ENCODE measurements at regions not wholly inside any gene's neighbourhood (a gene's known extent, or its start where the extent isn't known, plus 50 kb on each side); places are given as distances from the start of the nearest gene placed in this dataset.

- Histone ChIP-seq H3K36me3 (no peaks in the 10 kb centered on the region), H3K4me1 (no peaks in the 10 kb centered on the region), H3K27ac (no peak overlapping the region), H3K9me3 (no peaks in the 10 kb centered on the region), H3K27me3 (no peaks in the 10 kb centered on the region), H3K4me3 (no peak overlapping the region)
- no peak for DNase-seq (ENCODE audit: low spot score in 2 of 2)
- intact Hi-C loops (cut with DNase I) = no loop called here
- no peak for TF ChIP-seq CTCF (IDR thresholded peaks at IDR 0.05)
Observed at GRCh38 chr7:53422291-53422690, 386.9 kb downstream of the POM121L12 start.

- Histone ChIP-seq H3K27me3 (no peaks in the 10 kb centered on the region), H3K4me3 (no peak overlapping the region), H3K27ac (no peak overlapping the region), H3K9me3 (no peaks in the 10 kb centered on the region), H3K36me3 (no peaks in the 10 kb centered on the region), H3K4me1 (no peaks in the 10 kb centered on the region)
- no peak for DNase-seq (ENCODE audit: low spot score in 2 of 2)
- intact Hi-C loops (cut with DNase I) = no loop called here
- TF ChIP-seq CTCF (IDR thresholded peaks at IDR 0.05) = no peak
Observed at GRCh38 chr7:53426145-53426750, 390.8 kb downstream of the POM121L12 start.

GRCh38 chr7:53428045-53428444 lies 392.6 kb downstream of the POM121L12 start:
- Histone ChIP-seq H3K4me1 (no peaks in the 10 kb centered on the region), H3K27me3 (no peaks in the 10 kb centered on the region), H3K4me3 (no peak overlapping the region), H3K36me3 (no peaks in the 10 kb centered on the region), H3K27ac (no peak overlapping the region), H3K9me3 (no peaks in the 10 kb centered on the region)
- DNase-seq (ENCODE audit: low spot score in 2 of 2) = no peak
- intact Hi-C loops (cut with DNase I) = no loop called here
- TF ChIP-seq CTCF (IDR thresholded peaks at IDR 0.05) = no peak

GRCh38 chr7:53431901-53432300 lies 396.5 kb downstream of the POM121L12 start:
- no peaks in the 10 kb centered on the region for H3K27me3 ChIP-seq
- no peak overlapping the region for H3K4me3 ChIP-seq
- H3K27ac ChIP-seq = no peak overlapping the region
- H3K36me3 ChIP-seq = no peaks in the 10 kb centered on the region
- no peaks in the 10 kb centered on the region for H3K4me1 ChIP-seq
- DNase-seq (ENCODE audit: low spot score in 2 of 2) = no peak
- no peaks in the 10 kb centered on the region for H3K9me3 ChIP-seq
- intact Hi-C loops (cut with DNase I) = no loop called here
- TF ChIP-seq CTCF (IDR thresholded peaks at IDR 0.05) = no peak

GRCh38 chr7:53437336-53437735 lies 401.9 kb downstream of the POM121L12 start:
- TF ChIP-seq CTCF (IDR thresholded peaks at IDR 0.05) = no peak
- no peak for DNase-seq (ENCODE audit: low spot score in 2 of 2)
- Histone ChIP-seq H3K4me3 (no peak overlapping the region), H3K27me3 (no peaks in the 10 kb centered on the region), H3K36me3 (no peaks in the 10 kb centered on the region), H3K4me1 (no peaks in the 10 kb centered on the region), H3K27ac (no peak overlapping the region), H3K9me3 (no peaks in the 10 kb centered on the region)
- intact Hi-C loops (cut with DNase I) = no loop called here

- TF ChIP-seq CTCF (IDR thresholded peaks at IDR 0.05) = no peak
- Histone ChIP-seq H3K4me1 (no peaks in the 10 kb centered on the region), H3K27ac (no peak overlapping the region), H3K27me3 (no peaks in the 10 kb centered on the region), H3K36me3 (no peaks in the 10 kb centered on the region), H3K4me3 (no peak overlapping the region), H3K9me3 (no peaks in the 10 kb centered on the region)
- intact Hi-C loops (cut with DNase I) = no loop called here
- no peak for DNase-seq (ENCODE audit: low spot score in 2 of 2)
Observed at GRCh38 chr7:53446170-53446569, 410.7 kb downstream of the POM121L12 start.
